WI38 (cell line): ENCODE measurements at regions not wholly inside any gene's neighbourhood (a gene's known extent, or its start where the extent isn't known, plus 50 kb on each side); places are given as distances from the start of the nearest gene placed in this dataset.

Experiments used
- H3K4me3 ChIP-seq: 2 replicates; pipeline ENCODE4 v1.5.1; 2011; ENCODE audit warnings: low read depth, mild to moderate bottlenecking, control low read depth, low read length
- TF ChIP-seq, protein P1 (sequence below): IDR thresholded peaks from 2 replicates; pipeline ENCODE4 v1.5.1; 2012; ENCODE audit warnings: low read depth, mild to moderate bottlenecking, control low read depth, low read length

DNA sequence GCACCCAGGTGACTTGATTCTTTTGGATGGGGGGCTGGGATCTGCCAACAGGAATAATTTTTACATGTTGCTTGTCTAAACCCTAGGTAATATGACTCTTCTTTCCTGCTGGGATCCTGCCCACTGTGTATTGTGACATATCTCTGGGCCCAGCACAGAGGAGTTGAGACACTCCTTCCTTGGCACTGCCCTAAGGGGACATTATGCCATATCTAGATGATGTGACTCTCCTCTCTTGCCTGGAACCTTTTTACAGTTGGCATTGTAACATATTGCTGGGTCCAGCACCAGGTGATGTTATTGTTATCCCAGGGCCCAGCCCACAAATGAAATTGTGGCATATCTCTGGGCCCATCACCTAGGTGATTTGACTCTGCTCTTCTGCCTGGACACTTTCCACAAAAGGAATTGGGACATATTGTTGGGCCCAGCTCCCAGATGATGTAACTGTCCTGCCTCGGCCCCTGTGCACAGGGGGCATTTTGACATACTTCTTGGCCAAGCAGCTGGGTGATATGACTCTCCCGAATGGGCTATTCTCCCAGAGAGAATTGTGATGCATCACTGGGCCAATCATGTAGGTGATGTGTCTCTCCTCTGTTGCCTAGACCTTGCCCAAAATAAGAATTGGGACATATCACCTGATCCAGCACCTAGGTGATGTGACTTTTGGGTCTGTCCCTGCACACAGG is 1837.7 kb downstream of the TP53TG3F start:
- TF ChIP-seq, protein P1, sequence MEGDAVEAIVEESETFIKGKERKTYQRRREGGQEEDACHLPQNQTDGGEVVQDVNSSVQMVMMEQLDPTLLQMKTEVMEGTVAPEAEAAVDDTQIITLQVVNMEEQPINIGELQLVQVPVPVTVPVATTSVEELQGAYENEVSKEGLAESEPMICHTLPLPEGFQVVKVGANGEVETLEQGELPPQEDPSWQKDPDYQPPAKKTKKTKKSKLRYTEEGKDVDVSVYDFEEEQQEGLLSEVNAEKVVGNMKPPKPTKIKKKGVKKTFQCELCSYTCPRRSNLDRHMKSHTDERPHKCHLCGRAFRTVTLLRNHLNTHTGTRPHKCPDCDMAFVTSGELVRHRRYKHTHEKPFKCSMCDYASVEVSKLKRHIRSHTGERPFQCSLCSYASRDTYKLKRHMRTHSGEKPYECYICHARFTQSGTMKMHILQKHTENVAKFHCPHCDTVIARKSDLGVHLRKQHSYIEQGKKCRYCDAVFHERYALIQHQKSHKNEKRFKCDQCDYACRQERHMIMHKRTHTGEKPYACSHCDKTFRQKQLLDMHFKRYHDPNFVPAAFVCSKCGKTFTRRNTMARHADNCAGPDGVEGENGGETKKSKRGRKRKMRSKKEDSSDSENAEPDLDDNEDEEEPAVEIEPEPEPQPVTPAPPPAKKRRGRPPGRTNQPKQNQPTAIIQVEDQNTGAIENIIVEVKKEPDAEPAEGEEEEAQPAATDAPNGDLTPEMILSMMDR = no peak
- H3K4me3 ChIP-seq = no peak overlapping the region

DNA sequence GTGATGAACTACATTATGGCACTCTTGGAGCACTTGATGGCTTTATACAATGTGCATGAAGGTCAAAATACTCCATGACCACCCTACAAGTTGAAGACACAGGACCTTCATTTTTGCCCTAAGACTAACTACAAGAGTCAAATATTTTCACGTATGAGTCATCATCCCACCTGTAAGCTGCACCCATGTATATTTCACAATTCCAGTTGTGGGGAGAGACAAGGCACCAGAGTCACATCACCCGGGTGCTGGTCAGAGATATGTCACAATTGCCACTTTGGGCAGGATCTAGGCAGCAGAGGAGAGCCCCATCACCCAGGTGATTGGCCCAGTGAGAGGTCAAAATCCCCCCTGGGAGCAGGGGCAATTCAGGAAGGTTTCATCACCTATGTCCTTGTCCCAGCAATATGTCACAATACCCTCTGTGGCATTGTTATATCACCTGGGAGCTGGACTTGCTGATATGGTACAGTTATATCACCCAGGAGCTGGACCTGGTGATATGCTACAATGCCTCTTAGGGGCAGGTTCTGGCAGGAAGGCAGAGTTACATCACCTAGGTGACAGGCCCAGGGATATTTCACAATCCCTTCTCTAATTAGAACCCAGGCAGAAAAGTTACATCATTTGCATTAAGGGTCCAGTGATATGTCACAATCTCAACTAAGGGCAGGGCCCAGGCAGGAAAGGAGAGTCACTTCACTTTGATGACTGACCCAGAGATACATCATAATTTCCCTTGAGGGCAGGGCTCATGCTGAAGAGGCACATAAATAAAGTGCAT is 1839.2 kb downstream of the TP53TG3F start:
- TF ChIP-seq, protein P1 = no peak
- no peak overlapping the region for H3K4me3 ChIP-seq

DNA sequence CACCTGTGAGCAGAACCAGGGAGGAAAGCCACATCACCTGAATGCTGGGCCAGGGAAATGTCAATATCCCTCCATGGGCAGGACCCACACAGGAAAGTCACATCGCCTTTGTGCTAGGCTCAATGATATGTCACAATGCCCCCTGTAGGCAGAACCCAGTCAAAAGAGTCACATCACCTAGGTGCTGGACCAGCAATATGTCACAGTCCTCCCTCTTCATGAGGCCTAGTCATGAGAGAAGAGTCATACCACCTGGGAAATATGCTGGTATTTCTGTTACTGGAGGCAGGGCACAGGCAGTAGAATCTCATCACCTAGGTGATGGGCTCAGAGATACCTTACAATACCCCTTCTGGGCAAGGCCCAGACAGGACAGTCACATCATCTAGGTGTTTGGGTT is 1843.4 kb downstream of the TP53TG3F start:
- TF ChIP-seq, protein P1 = no peak
- H3K4me3 ChIP-seq = no peak overlapping the region

DNA sequence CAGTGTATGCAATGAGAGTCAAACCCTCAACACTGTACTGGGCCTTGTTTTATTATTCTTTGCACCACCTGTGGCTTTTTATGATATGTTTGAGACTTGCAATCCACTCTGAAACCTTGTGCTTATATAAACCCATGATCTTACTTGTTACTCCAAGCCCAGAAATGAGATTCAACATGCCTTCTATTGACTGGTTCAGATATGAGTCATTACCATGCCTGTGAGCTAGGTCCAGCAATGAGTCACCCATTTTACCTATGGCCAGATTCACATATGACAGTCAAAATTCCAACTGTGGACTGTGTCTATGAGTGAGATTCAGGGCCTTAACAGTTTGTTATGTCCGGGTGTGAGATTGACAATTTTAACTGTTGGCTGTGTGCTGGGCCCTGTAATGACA is 1846.1 kb downstream of the TP53TG3F start:
- no peak overlapping the region for H3K4me3 ChIP-seq
- TF ChIP-seq, protein P1 = no peak

DNA sequence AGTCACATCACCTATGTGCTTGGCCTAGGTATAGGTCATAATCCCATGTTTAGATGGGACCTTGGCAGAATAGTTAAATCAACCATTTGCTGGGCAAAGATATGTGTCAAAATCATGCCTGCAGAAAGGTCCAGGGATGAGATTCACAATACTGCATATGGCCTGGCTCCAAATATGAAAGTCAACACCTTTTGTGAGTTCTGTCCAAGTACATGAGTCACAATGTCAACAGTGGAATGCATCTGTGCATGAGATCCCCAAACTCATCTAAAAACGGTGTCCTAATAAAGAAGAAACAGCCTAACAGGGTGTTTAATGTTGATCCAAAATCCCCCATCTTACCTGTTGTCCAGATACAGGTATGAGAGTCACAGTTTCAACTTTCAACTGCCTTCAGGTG is 1847.5 kb downstream of the TP53TG3F start:
- TF ChIP-seq, protein P1 = no peak
- H3K4me3 ChIP-seq = no peak overlapping the region

DNA sequence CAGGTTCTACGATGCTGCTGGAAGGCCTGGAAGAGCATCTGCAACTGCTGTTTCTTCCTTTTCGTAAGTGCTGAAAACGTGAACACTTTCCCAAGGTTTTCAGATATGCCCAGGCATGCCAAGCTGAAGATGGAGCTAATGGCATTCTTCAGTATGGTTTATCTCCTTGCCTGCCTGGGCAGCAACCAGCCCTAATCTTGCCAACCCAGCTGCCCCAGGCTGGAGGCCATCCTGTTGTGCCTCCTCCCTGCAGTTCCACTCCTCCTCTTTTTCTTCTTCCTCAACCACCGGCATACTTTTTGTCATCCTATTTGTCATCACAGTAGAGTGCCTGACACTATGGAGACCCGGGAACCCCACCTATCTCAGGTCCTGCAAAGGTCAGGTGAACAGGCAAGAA is 1849.3 kb downstream of the TP53TG3F start:
- no peak overlapping the region for H3K4me3 ChIP-seq
- TF ChIP-seq, protein P1 = no peak

DNA sequence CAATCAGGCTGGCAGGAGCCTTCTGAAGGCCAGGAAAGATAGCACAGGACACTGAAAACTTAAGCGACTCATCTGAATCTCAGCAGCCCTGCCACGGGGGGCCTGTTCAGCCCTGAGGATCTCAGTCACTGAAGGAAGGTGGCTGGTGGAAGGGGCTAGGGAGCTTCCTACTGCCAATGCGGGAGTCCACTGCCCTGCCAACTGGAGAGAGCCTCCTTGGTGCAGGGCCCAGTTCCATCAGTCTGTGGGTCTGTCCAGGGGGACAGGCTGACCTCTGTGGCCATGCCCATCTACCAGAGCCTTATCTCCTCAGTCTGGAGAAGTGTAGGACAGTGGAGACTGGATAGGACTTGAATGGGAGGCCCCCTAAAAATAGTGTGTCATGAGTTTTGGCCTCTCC is 1851.6 kb downstream of the TP53TG3F start:
- TF ChIP-seq, protein P1 = no peak
- H3K4me3 ChIP-seq = no peak overlapping the region
